CD8-positive, alpha-beta memory T cell (primary cell): ENCODE measurements at regions not wholly inside any gene's neighbourhood (a gene's known extent, or its start where the extent isn't known, plus 50 kb on each side); places are given as distances from the start of the nearest gene placed in this dataset.

Source experiments
- CTCF ChIA-PET: fragments of 350-600 bp; sonication (Branson Sonifier 250); formaldehyde crosslinking; loops from one replicate; lab custom pipeline; 2021; ENCODE audit warnings: antibody characterized with exemption; lab: Charles Lee
- POLR2A ChIA-PET: fragments of 350-600 bp; sonication (Branson Sonifier 250); formaldehyde crosslinking; loops from one replicate; lab custom pipeline; 2021; ENCODE audit warnings: antibody characterized with exemption; lab: Charles Lee
- DNase-seq, 5 donors: peaks; one replicate each; pipeline versions ENCODE4 v3.0.0 to v3.0.0-alpha.2; 2020 to 2022; ENCODE audit warnings: mixed read lengths in 1 of 5
- H3K27ac ChIP-seq: one replicate; pipeline ENCODE4 v1.7.0; 2013; ENCODE audit warnings: low read depth, mild to moderate bottlenecking, low read length, moderate library complexity
- H3K27me3 ChIP-seq: 2 replicates; pipeline ENCODE4 v1.7.0; 2013; ENCODE audit warnings: low read length, mild to moderate bottlenecking; ENCODE audit not compliant: insufficient read depth, poor library complexity, severe bottlenecking
- H3K36me3 ChIP-seq: 2 replicates; pipeline ENCODE4 v1.7.0; 2013; ENCODE audit warnings: mild to moderate bottlenecking, low read length, moderate library complexity; ENCODE audit not compliant: insufficient read depth
- H3K4me1 ChIP-seq: 2 replicates; pipeline ENCODE4 v1.7.0; 2013; ENCODE audit warnings: mild to moderate bottlenecking, low read length, moderate library complexity; ENCODE audit not compliant: insufficient read depth
- H3K4me3 ChIP-seq: 2 replicates; pipeline ENCODE4 v1.7.0; 2013; ENCODE audit warnings: mild to moderate bottlenecking, low read length
- H3K9me3 ChIP-seq: 2 replicates; pipeline ENCODE4 v1.7.0; 2013; ENCODE audit warnings: mild to moderate bottlenecking, low read length
- H3K27ac Mint-ChIP-seq, 8 donors: one replicate each; pipeline ENCODE4 v1.8.0; 2020 to 2021; ENCODE audit warnings: mixed read lengths in 8 of 8, mild to moderate bottlenecking in 6 of 8, inconsistent platforms in 3 of 8, moderate library complexity in 3 of 8
- H3K27me3 Mint-ChIP-seq, 2 donors: one replicate each; pipeline ENCODE4 v1.8.0; 2020 to 2021; ENCODE audit warnings: mixed read lengths in 2 of 2, mild to moderate bottlenecking in 1 of 2, moderate library complexity in 1 of 2
- H3K36me3 Mint-ChIP-seq, 3 donors: one replicate each; pipeline ENCODE4 v1.8.0; 2020 to 2021; ENCODE audit warnings: mixed read lengths in 3 of 3, inconsistent platforms in 1 of 3, mild to moderate bottlenecking in 1 of 3
- H3K4me1 Mint-ChIP-seq, 3 donors: one replicate each; pipeline ENCODE4 v1.8.0; 2020 to 2021; ENCODE audit warnings: mixed read lengths in 3 of 3, inconsistent platforms in 1 of 3, mild to moderate bottlenecking in 1 of 3
- H3K4me3 Mint-ChIP-seq, 7 donors: one replicate each; pipeline ENCODE4 v1.8.0; 2020 to 2021; ENCODE audit warnings: mixed read lengths in 7 of 7, mild to moderate bottlenecking in 6 of 7, moderate library complexity in 4 of 7, inconsistent platforms in 2 of 7
- H3K9me3 Mint-ChIP-seq, 5 donors: one replicate each; pipeline ENCODE4 v1.8.0; 2020 to 2022; ENCODE audit warnings: mixed read lengths in 5 of 5, mild to moderate bottlenecking in 3 of 5, moderate library complexity in 2 of 5, inconsistent platforms in 1 of 5

GRCh38 chr9:11312966-11313365, 700.2 kb upstream of the PTPRD start:
- Mint-ChIP-seq H3K27ac (no peak overlapping the region), H3K4me3 (no peak overlapping the region), H3K36me3 (no peaks in the 10 kb centered on the region), H3K9me3 (peaks cover 12 to 46% (median 21%) of the 10 kb centered on the region in 5 donors), H3K4me1 (no peaks in the 10 kb centered on the region), H3K27me3 (no peaks in the 10 kb centered on the region)
- CTCF ChIA-PET, result no interaction called here
- no peak overlapping the region for H3K4me3 ChIP-seq
- no peaks in the 10 kb centered on the region for H3K27me3 ChIP-seq
- H3K27ac ChIP-seq, result no peak overlapping the region
- no peak for DNase-seq
- no peaks in the 10 kb centered on the region for H3K9me3 ChIP-seq
- POLR2A ChIA-PET, result no interaction called here
- no peaks in the 10 kb centered on the region for H3K36me3 ChIP-seq
- no peaks in the 10 kb centered on the region for H3K4me1 ChIP-seq

- Histone ChIP-seq H3K27ac (no peak overlapping the region), H3K9me3 (no peaks in the 10 kb centered on the region), H3K27me3 (no peaks in the 10 kb centered on the region), H3K36me3 (no peaks in the 10 kb centered on the region), H3K4me3 (no peak overlapping the region), H3K4me1 (no peaks in the 10 kb centered on the region)
- H3K4me1 Mint-ChIP-seq, result no peaks in the 10 kb centered on the region
- H3K36me3 Mint-ChIP-seq, result no peaks in the 10 kb centered on the region
- peaks cover 3 to 59% (median 12%) of the 10 kb centered on the region in 5 donors for H3K9me3 Mint-ChIP-seq
- ChIA-PET CTCF (no interaction called here), POLR2A (no interaction called here)
- no peak for DNase-seq
- no peak overlapping the region for H3K27ac Mint-ChIP-seq
- H3K4me3 Mint-ChIP-seq, result no peak overlapping the region
- H3K27me3 Mint-ChIP-seq, result no peaks in the 10 kb centered on the region
Measured at GRCh38 chr9:11318946-11319345, 706.1 kb upstream of the PTPRD start.

- Mint-ChIP-seq H3K4me1 (no peaks in the 10 kb centered on the region), H3K27ac (no peak overlapping the region), H3K9me3 (peaks cover 3 to 59% (median 12%) of the 10 kb centered on the region in 5 donors), H3K27me3 (no peaks in the 10 kb centered on the region), H3K4me3 (no peak overlapping the region), H3K36me3 (no peaks in the 10 kb centered on the region)
- Histone ChIP-seq H3K36me3 (no peaks in the 10 kb centered on the region), H3K4me1 (no peaks in the 10 kb centered on the region), H3K27me3 (no peaks in the 10 kb centered on the region), H3K4me3 (no peak overlapping the region), H3K9me3 (no peaks in the 10 kb centered on the region), H3K27ac (no peak overlapping the region)
- no peak for DNase-seq
- ChIA-PET POLR2A (no interaction called here), CTCF (no interaction called here)
Measured at GRCh38 chr9:11319538-11319937, 706.7 kb upstream of the PTPRD start.

GRCh38 chr9:11320989-11321388, 708.2 kb upstream of the PTPRD start:
- Histone ChIP-seq H3K4me3 (no peak overlapping the region), H3K27me3 (no peaks in the 10 kb centered on the region), H3K27ac (no peak overlapping the region), H3K4me1 (no peaks in the 10 kb centered on the region), H3K36me3 (no peaks in the 10 kb centered on the region), H3K9me3 (no peaks in the 10 kb centered on the region)
- no peak for DNase-seq
- POLR2A ChIA-PET, result no interaction called here
- peaks cover 2 to 58% (median 12%) of the 10 kb centered on the region in 5 donors for H3K9me3 Mint-ChIP-seq
- no peaks in the 10 kb centered on the region for H3K27me3 Mint-ChIP-seq
- H3K27ac Mint-ChIP-seq, result no peak overlapping the region
- CTCF ChIA-PET, result no interaction called here
- no peak overlapping the region for H3K4me3 Mint-ChIP-seq
- H3K36me3 Mint-ChIP-seq, result no peaks in the 10 kb centered on the region
- no peaks in the 10 kb centered on the region for H3K4me1 Mint-ChIP-seq

GRCh38 chr9:11323457-11323856, 710.7 kb upstream of the PTPRD start:
- Mint-ChIP-seq H3K9me3 (peaks cover 0 to 58% (median 11%) of the 10 kb centered on the region in 5 donors), H3K27ac (no peak overlapping the region), H3K4me3 (no peak overlapping the region), H3K4me1 (no peaks in the 10 kb centered on the region), H3K36me3 (no peaks in the 10 kb centered on the region), H3K27me3 (no peaks in the 10 kb centered on the region)
- no peak overlapping the region for H3K4me3 ChIP-seq
- H3K4me1 ChIP-seq, result no peaks in the 10 kb centered on the region
- no peaks in the 10 kb centered on the region for H3K27me3 ChIP-seq
- no peaks in the 10 kb centered on the region for H3K9me3 ChIP-seq
- CTCF ChIA-PET, result no interaction called here
- no peaks in the 10 kb centered on the region for H3K36me3 ChIP-seq
- POLR2A ChIA-PET, result no interaction called here
- no peak for DNase-seq
- no peak overlapping the region for H3K27ac ChIP-seq

- no peaks in the 10 kb centered on the region for H3K36me3 ChIP-seq
- CTCF ChIA-PET, result no interaction called here
- POLR2A ChIA-PET, result no interaction called here
- no peaks in the 10 kb centered on the region for H3K9me3 ChIP-seq
- no peaks in the 10 kb centered on the region for H3K36me3 Mint-ChIP-seq
- no peaks in the 10 kb centered on the region for H3K4me1 Mint-ChIP-seq
- no peaks in the 10 kb centered on the region for H3K27me3 Mint-ChIP-seq
- no peak overlapping the region for H3K4me3 ChIP-seq
- no peak overlapping the region for H3K27ac ChIP-seq
- peaks cover 3 to 58% (median 11%) of the 10 kb centered on the region in 5 donors for H3K9me3 Mint-ChIP-seq
- DNase-seq, result no peak
- H3K4me3 Mint-ChIP-seq, result no peak overlapping the region
- no peak overlapping the region for H3K27ac Mint-ChIP-seq
- no peaks in the 10 kb centered on the region for H3K4me1 ChIP-seq
- H3K27me3 ChIP-seq, result no peaks in the 10 kb centered on the region
Measured at GRCh38 chr9:11326231-11326630, 713.4 kb upstream of the PTPRD start.

- H3K4me1 Mint-ChIP-seq, result no peaks in the 10 kb centered on the region
- no peak for DNase-seq
- ChIA-PET POLR2A (no interaction called here), CTCF (no interaction called here)
- no peak overlapping the region for H3K27ac ChIP-seq
- no peaks in the 10 kb centered on the region for H3K27me3 ChIP-seq
- H3K36me3 Mint-ChIP-seq, result no peaks in the 10 kb centered on the region
- H3K4me1 ChIP-seq, result no peaks in the 10 kb centered on the region
- no peak overlapping the region for H3K4me3 ChIP-seq
- peaks cover 4 to 50% (median 16%) of the 10 kb centered on the region in 5 donors for H3K9me3 Mint-ChIP-seq
- H3K9me3 ChIP-seq, result no peaks in the 10 kb centered on the region
- H3K27ac Mint-ChIP-seq, result no peak overlapping the region
- no peaks in the 10 kb centered on the region for H3K27me3 Mint-ChIP-seq
- no peak overlapping the region for H3K4me3 Mint-ChIP-seq
- H3K36me3 ChIP-seq, result no peaks in the 10 kb centered on the region
Measured at GRCh38 chr9:11328326-11328725, 715.5 kb upstream of the PTPRD start.

GRCh38 chr9:11335011-11335410, 722.2 kb upstream of the PTPRD start:
- CTCF ChIA-PET, result no interaction called here
- no peak overlapping the region for H3K27ac Mint-ChIP-seq
- no peaks in the 10 kb centered on the region for H3K27me3 Mint-ChIP-seq
- H3K4me3 Mint-ChIP-seq, result no peak overlapping the region
- no peaks in the 10 kb centered on the region for H3K4me1 ChIP-seq
- no peak overlapping the region for H3K27ac ChIP-seq
- H3K9me3 Mint-ChIP-seq, result peaks cover 6 to 38% (median 8%) of the 10 kb centered on the region in 5 donors
- no peaks in the 10 kb centered on the region for H3K9me3 ChIP-seq
- DNase-seq, result no peak
- POLR2A ChIA-PET, result no interaction called here
- no peaks in the 10 kb centered on the region for H3K36me3 Mint-ChIP-seq
- peaks cover 0 to 3% (median 0%) of the 10 kb centered on the region in 3 donors for H3K4me1 Mint-ChIP-seq
- no peaks in the 10 kb centered on the region for H3K27me3 ChIP-seq
- H3K4me3 ChIP-seq, result no peak overlapping the region
- no peaks in the 10 kb centered on the region for H3K36me3 ChIP-seq

- Mint-ChIP-seq H3K4me1 (peaks cover 0 to 3% (median 0%) of the 10 kb centered on the region in 3 donors), H3K4me3 (no peak overlapping the region), H3K27me3 (no peaks in the 10 kb centered on the region), H3K9me3 (peaks cover 4 to 43% (median 13%) of the 10 kb centered on the region in 5 donors), H3K27ac (no peak overlapping the region), H3K36me3 (no peaks in the 10 kb centered on the region)
- Histone ChIP-seq H3K4me3 (no peak overlapping the region), H3K9me3 (no peaks in the 10 kb centered on the region), H3K27me3 (no peaks in the 10 kb centered on the region), H3K4me1 (no peaks in the 10 kb centered on the region), H3K27ac (no peak overlapping the region), H3K36me3 (no peaks in the 10 kb centered on the region)
- DNase-seq, result no peak
- CTCF ChIA-PET, result no interaction called here
- POLR2A ChIA-PET, result no interaction called here
Measured at GRCh38 chr9:11338130-11338529, 725.3 kb upstream of the PTPRD start.
